ENCODE measurements at regions not wholly inside any gene's neighbourhood (a gene's known extent, or its start where the extent isn't known, plus 50 kb on each side); places are given as distances from the start of the nearest gene placed in this dataset.

DNA sequence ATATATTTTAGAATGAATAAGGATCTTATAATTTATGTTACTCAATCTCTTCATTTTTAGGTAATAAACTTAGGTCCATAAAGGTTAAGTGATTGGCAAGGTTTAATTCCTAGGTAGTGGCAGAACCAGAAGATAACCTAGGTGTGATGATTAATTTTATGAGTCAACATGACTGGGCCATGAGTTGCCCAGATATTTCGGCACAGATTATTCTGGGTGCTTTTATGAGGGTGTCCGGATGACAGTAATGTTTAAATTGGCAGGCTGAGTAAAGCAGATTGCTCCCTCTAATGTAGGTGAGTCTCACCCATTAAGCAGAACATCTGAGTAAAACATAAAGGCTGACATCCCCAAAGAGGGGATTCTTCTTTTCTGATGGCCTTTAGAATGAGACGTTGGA, 1349.3 kb upstream of the CELF2 start:
- TF ChIP-seq ZFP3 (CRISPR knock-in tag; IDR thresholded peaks at IDR 0.05), result no peak
- TF ChIP-seq, protein P1, sequence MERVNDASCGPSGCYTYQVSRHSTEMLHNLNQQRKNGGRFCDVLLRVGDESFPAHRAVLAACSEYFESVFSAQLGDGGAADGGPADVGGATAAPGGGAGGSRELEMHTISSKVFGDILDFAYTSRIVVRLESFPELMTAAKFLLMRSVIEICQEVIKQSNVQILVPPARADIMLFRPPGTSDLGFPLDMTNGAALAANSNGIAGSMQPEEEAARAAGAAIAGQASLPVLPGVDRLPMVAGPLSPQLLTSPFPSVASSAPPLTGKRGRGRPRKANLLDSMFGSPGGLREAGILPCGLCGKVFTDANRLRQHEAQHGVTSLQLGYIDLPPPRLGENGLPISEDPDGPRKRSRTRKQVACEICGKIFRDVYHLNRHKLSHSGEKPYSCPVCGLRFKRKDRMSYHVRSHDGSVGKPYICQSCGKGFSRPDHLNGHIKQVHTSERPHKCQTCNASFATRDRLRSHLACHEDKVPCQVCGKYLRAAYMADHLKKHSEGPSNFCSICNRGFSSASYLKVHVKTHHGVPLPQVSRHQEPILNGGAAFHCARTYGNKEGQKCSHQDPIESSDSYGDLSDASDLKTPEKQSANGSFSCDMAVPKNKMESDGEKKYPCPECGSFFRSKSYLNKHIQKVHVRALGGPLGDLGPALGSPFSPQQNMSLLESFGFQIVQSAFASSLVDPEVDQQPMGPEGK (CRISPR knock-in tag; IDR thresholded peaks at IDR 0.05; ENCODE audit: borderline replicate concordance), result no peak
- TF ChIP-seq ARNTL (CRISPR knock-in tag; IDR thresholded peaks at IDR 0.05; ENCODE audit: borderline replicate concordance, low read depth), result no peak
- TF ChIP-seq ESRRG (CRISPR knock-in tag; IDR thresholded peaks at IDR 0.05), result no peak
- TF ChIP-seq, protein P2, sequence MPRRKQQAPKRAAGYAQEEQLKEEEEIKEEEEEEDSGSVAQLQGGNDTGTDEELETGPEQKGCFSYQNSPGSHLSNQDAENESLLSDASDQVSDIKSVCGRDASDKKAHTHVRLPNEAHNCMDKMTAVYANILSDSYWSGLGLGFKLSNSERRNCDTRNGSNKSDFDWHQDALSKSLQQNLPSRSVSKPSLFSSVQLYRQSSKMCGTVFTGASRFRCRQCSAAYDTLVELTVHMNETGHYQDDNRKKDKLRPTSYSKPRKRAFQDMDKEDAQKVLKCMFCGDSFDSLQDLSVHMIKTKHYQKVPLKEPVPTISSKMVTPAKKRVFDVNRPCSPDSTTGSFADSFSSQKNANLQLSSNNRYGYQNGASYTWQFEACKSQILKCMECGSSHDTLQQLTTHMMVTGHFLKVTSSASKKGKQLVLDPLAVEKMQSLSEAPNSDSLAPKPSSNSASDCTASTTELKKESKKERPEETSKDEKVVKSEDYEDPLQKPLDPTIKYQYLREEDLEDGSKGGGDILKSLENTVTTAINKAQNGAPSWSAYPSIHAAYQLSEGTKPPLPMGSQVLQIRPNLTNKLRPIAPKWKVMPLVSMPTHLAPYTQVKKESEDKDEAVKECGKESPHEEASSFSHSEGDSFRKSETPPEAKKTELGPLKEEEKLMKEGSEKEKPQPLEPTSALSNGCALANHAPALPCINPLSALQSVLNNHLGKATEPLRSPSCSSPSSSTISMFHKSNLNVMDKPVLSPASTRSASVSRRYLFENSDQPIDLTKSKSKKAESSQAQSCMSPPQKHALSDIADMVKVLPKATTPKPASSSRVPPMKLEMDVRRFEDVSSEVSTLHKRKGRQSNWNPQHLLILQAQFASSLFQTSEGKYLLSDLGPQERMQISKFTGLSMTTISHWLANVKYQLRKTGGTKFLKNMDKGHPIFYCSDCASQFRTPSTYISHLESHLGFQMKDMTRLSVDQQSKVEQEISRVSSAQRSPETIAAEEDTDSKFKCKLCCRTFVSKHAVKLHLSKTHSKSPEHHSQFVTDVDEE (CRISPR knock-in tag; IDR thresholded peaks at IDR 0.05), result no peak
- no peak for TF ChIP-seq ZNF565 (CRISPR knock-in tag; conservative IDR thresholded peaks at IDR 0.05; ENCODE audit: low read depth)
- no peak for TF ChIP-seq RARB (CRISPR knock-in tag; IDR thresholded peaks at IDR 0.05)
- TF ChIP-seq ISL1 (CRISPR knock-in tag; IDR thresholded peaks at IDR 0.05), result no peak
- TF ChIP-seq TCF4 (CRISPR knock-in tag; IDR thresholded peaks at IDR 0.05; ENCODE audit: borderline replicate concordance), result no peak
- no peak for TF ChIP-seq TOX (CRISPR knock-in tag; IDR thresholded peaks at IDR 0.05; ENCODE audit: borderline replicate concordance)
- TF ChIP-seq, protein P3, sequence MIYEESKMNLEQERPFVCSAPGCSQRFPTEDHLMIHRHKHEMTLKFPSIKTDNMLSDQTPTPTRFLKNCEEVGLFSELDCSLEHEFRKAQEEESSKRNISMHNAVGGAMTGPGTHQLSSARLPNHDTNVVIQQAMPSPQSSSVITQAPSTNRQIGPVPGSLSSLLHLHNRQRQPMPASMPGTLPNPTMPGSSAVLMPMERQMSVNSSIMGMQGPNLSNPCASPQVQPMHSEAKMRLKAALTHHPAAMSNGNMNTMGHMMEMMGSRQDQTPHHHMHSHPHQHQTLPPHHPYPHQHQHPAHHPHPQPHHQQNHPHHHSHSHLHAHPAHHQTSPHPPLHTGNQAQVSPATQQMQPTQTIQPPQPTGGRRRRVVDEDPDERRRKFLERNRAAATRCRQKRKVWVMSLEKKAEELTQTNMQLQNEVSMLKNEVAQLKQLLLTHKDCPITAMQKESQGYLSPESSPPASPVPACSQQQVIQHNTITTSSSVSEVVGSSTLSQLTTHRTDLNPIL (CRISPR knock-in tag; IDR thresholded peaks at IDR 0.05; ENCODE audit: low read depth), result no peak
- TF ChIP-seq GLIS3 (CRISPR knock-in tag; IDR thresholded peaks at IDR 0.05), result no peak
